ENCODE measurements at regions not wholly inside any gene's neighbourhood (a gene's known extent, or its start where the extent isn't known, plus 50 kb on each side); places are given as distances from the start of the nearest gene placed in this dataset.

GRCh38 chr3:78351334-78351733 lies 1311.4 kb downstream of the ROBO2 start:
- H3K27ac ChIP-seq (ENCODE audit: control insufficient read depth, insufficient read depth, low read length) = no peak overlapping the region
- no peak overlapping the region for H3K4me3 ChIP-seq (ENCODE audit: control insufficient read depth in 2 of 3, extremely low read depth in 1 of 3, insufficient read depth in 2 of 3, low read depth in 1 of 3, low read length in 3 of 3)
- H3K9me3 ChIP-seq (ENCODE audit: control insufficient read depth, low read depth, low read length) = no peaks in the 10 kb centered on the region
- no peak overlapping the region for H3K4me2 ChIP-seq (ENCODE audit: control insufficient read depth, extremely low read depth, insufficient read depth, low read depth, low read length)
- no peaks in the 10 kb centered on the region for H3K9me1 ChIP-seq (ENCODE audit: control insufficient read depth, extremely low read depth, insufficient read depth, low read length)
- no peaks in the 10 kb centered on the region for H4K20me1 ChIP-seq (ENCODE audit: control insufficient read depth, extremely low read depth, insufficient read depth, low read length)
- TF ChIP-seq CTCF (optimal IDR thresholded peaks at IDR 0.05 in 1 of 3, IDR thresholded peaks at IDR 0.05 in 1 of 3, conservative IDR thresholded peaks at IDR 0.05 in 1 of 3; ENCODE audit: extremely low read depth in 1 of 3, insufficient read depth in 2 of 3, low read length in 3 of 3) = no peak
- no peak for TF ChIP-seq EZH2 (IDR thresholded peaks at IDR 0.05; ENCODE audit: low read length)
- H3K79me2 ChIP-seq (ENCODE audit: control insufficient read depth, insufficient read depth, low read length) = no peaks in the 10 kb centered on the region
- H3K9ac ChIP-seq (ENCODE audit: control insufficient read depth, extremely low read depth, insufficient read depth, low read length) = no peak overlapping the region
- FAIRE-seq = no peak
- H3K36me3 ChIP-seq (ENCODE audit: control insufficient read depth in 2 of 2, extremely low read depth in 1 of 2, insufficient read depth in 2 of 2, low read length in 2 of 2) = no peaks in the 10 kb centered on the region
- dilution Hi-C loops (cut with MboI; ENCODE audit: extremely low pct_ligation_motif_present, low sequenced_read_pairs) = no loop called here
- no peaks in the 10 kb centered on the region for H3K4me1 ChIP-seq (ENCODE audit: control insufficient read depth, extremely low read depth, insufficient read depth, low read length)
- no peak for DNase-seq (ENCODE audit: low read depth, low spot score)
- H2AFZ ChIP-seq (ENCODE audit: control insufficient read depth, low read length) = no peak overlapping the region
- H3K27me3 ChIP-seq (ENCODE audit: control insufficient read depth, extremely low read depth, insufficient read depth, low read length) = no peaks in the 10 kb centered on the region

GRCh38 chr3:78353231-78353630 lies 1313.3 kb downstream of the ROBO2 start:
- Histone ChIP-seq H3K9me1 (ENCODE audit: control insufficient read depth, extremely low read depth, insufficient read depth, low read length) (no peaks in the 10 kb centered on the region), H3K27me3 (ENCODE audit: control insufficient read depth, extremely low read depth, insufficient read depth, low read length) (no peaks in the 10 kb centered on the region), H4K20me1 (ENCODE audit: control insufficient read depth, extremely low read depth, insufficient read depth, low read length) (no peaks in the 10 kb centered on the region), H3K27ac (ENCODE audit: control insufficient read depth, insufficient read depth, low read length) (no peak overlapping the region), H3K4me2 (ENCODE audit: control insufficient read depth, extremely low read depth, insufficient read depth, low read depth, low read length) (no peak overlapping the region), H3K4me3 (ENCODE audit: control insufficient read depth in 2 of 3, extremely low read depth in 1 of 3, insufficient read depth in 2 of 3, low read depth in 1 of 3, low read length in 3 of 3) (no peak overlapping the region), H2AFZ (ENCODE audit: control insufficient read depth, low read length) (no peak overlapping the region), H3K36me3 (ENCODE audit: control insufficient read depth in 2 of 2, extremely low read depth in 1 of 2, insufficient read depth in 2 of 2, low read length in 2 of 2) (no peaks in the 10 kb centered on the region), H3K4me1 (ENCODE audit: control insufficient read depth, extremely low read depth, insufficient read depth, low read length) (no peaks in the 10 kb centered on the region), H3K9me3 (ENCODE audit: control insufficient read depth, low read depth, low read length) (no peaks in the 10 kb centered on the region), H3K9ac (ENCODE audit: control insufficient read depth, extremely low read depth, insufficient read depth, low read length) (no peak overlapping the region), H3K79me2 (ENCODE audit: control insufficient read depth, insufficient read depth, low read length) (no peaks in the 10 kb centered on the region)
- dilution Hi-C loops (cut with MboI; ENCODE audit: extremely low pct_ligation_motif_present, low sequenced_read_pairs) = no loop called here
- no peak for FAIRE-seq
- no peak for TF ChIP-seq EZH2 (IDR thresholded peaks at IDR 0.05; ENCODE audit: low read length)
- no peak for TF ChIP-seq CTCF (optimal IDR thresholded peaks at IDR 0.05 in 1 of 3, IDR thresholded peaks at IDR 0.05 in 1 of 3, conservative IDR thresholded peaks at IDR 0.05 in 1 of 3; ENCODE audit: extremely low read depth in 1 of 3, insufficient read depth in 2 of 3, low read length in 3 of 3)
- DNase-seq (ENCODE audit: low read depth, low spot score) = no peak

Data from keratinocyte (primary cell).